SW480 (cell line): ENCODE measurements at regions not wholly inside any gene's neighbourhood (a gene's known extent, or its start where the extent isn't known, plus 50 kb on each side); places are given as distances from the start of the nearest gene placed in this dataset.
A peak's percentile ranks its signal among the peaks of the same experiment; 100 is the strongest.

ENCODE experiments used
- DNase-seq: peaks from one replicate; pipeline ENCODE4 v3.0.0-alpha.2; 2016; ENCODE audit warnings: low spot score

DNA sequence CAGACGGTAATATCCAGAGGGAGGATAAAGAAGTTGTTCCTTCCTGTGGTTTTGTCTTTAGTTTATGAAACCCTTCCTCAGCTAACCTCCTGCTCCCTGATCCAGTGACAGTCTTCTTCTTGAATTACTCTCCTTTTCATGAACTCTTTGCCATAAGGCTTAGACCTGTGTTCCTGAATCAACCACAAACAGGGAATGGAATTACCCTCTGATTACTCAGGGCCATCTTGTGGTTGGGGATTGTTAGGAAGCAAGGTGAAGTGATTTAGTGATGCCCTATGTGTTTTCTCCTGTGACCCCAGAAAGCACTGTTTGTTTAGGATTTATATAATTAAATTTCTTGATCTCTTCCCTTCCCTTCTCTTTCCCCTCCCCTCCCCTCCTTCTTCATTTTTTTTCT is 409.1 kb downstream of the TAF11L14 start:
- peak; percentile 17 for DNase-seq

- DNase-seq, result no peak
Observed at GRCh38 chr5:18048449-18048848, 414.2 kb downstream of the TAF11L14 start.

DNA sequence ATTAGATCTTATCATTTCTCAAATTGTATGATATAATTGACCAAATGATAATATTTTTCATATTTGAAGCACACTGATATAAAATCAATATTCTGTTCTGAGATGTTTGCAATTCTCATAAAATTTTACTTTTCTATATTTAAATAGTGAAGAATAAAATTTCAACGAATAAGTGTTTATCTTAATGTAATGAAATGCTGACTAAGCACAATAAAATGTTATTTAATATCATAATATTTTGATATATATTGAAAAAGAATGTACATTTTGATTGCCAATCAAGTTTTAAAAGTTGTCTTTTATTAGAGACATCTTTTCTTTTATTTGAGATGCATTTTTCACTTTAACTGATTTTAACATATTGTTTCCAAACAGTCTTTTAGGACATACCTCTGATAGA is 416.1 kb downstream of the TAF11L14 start:
- no peak for DNase-seq

DNA sequence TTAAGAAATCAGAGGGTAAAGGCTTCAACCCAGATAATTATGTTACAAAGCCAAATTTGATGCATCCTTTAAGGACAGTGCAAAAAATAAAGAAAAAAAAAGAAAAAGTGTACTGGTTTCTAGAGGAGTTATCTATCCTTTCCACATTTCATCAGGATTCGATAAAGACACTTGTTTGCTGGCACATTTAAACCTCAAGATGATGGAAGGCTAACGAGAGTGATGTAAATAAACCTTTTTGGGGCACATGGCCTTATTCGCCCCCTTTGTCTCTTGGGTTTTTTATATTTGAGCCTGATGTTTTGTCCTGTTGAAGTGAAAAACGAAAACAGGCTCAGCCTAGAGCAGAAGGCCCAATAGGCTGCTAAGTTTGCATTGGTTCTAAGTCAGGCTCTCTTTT is 416.5 kb downstream of the TAF11L14 start:
- DNase-seq, result no peak

DNA sequence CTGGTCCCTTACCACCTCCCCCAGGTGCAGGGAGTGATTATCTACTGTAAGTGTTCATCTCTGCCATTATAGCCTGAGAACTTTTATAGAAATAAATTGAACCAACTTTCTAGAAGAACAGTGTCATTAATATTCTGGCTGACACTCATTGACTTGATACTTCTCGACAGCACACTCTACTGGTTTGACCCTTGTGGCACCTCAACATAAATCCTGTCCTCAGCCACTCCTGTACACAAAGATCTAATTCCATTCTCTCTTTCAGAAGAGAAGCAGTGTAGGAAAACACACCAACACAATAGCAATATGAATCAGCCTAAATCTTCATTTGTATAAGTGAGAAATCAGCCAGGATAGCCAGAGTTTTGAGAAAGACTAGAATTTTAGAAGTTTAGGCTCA is 417.7 kb downstream of the TAF11L14 start:
- no peak for DNase-seq

- no peak for DNase-seq
Observed at GRCh38 chr5:18052569-18052968, 418.3 kb downstream of the TAF11L14 start.

GRCh38 chr5:18057725-18058124 is 423.5 kb downstream of the TAF11L14 start:
- no peak for DNase-seq

DNA sequence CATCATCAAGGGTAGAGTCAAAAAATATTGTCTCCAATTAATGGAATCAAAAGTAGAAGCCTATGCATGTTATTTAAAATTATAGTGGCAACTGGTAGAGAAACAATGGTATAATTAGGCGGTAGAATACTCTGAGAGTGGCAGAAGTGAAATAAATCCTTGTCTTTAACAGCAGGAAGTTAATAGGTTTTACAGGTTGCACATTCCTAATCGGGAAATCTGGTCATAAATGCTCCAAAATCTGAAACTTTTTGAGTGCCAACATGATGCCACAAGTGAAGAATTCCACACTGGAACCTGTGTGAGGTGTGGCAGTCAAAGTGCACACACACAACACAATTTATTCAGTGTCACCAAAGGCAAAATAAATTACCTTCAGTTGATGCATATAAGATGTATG is 433.4 kb downstream of the TAF11L14 start:
- no peak for DNase-seq

DNA sequence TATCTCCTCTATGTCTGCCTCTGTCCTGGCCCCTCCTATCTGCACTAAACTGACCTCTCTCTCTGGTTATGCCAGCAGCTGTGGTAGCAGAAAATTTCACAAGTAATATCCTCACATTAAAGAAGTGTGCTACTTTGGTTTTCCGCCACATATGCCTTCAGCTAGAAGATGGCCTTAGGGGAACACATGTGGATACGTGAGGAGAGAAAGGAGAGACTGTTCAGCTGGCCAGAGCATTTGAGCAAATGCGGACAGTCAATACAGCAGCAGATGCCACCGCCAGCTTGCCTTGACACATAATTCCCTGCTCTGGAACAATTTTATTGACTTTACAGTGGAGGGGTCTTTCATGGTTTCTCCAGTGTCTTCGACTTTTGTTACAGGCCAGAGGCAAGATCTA is 434.6 kb downstream of the TAF11L14 start:
- no peak for DNase-seq

DNA sequence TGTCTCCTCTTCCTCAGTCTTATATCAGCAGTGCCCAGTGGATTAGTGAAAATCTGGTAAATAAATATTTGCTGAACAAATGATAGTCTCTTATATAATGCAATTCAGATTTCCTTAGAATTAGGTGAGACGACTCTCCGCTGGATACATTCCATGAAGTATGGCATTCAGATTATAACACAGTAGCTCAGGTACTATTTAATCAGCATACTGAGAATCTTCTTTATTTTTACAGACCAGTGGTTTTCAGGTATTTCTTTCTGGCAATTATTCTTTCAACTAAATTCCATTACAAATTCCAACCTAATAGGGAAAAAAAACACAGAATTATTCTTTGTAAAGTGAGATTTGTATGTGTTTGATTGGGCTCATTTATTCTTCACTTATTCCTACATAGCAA is 435.5 kb downstream of the TAF11L14 start:
- DNase-seq, result no peak

GRCh38 chr5:18072600-18072999 is 438.3 kb downstream of the TAF11L14 start:
- no peak for DNase-seq

- DNase-seq, result no peak
Observed at GRCh38 chr5:18074961-18075360, 440.7 kb downstream of the TAF11L14 start.

DNA sequence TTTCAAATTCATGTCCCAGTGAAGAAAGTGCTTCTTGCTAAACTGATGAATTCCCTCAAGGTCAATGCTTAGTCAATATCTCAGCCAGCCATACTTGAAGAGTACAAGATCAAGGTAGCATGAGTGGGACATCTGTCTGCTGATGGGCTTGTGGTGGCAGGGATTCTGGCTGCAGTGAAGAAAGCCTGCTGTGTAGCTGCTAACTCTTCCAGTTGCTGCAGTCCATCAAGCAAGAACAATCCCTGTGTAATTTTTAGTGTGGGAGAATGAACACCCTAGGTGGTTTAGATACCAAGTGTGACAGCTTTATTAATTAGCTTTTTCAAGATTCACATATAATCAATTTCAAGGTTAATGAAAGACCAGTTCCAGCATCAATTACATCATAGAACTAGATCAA is 443.9 kb downstream of the TAF11L14 start:
- no peak for DNase-seq

DNA sequence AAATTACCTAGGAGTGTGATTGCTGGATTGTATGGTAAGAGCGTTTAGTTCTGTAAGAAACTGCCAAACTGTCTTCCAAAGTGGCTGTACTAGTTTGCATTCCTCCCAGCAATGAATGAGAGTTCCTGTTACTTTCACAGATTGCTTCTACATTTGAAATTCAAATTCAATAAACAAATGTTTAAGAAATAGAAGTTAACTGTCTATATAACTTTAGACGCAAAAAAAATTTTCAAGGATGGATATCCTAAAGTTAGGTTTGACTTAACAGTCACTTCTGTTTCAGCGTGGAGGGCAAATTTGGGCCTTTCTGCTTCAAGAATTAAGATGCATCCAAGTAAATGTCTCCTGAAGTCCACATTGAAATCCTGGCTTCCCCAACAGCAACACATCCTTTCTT is 445.6 kb downstream of the TAF11L14 start:
- DNase-seq, result no peak

GRCh38 chr5:18088020-18088579 is 453.8 kb downstream of the TAF11L14 start:
- no peak for DNase-seq

GRCh38 chr5:18090177-18090576 is 455.9 kb downstream of the TAF11L14 start:
- no peak for DNase-seq

DNA sequence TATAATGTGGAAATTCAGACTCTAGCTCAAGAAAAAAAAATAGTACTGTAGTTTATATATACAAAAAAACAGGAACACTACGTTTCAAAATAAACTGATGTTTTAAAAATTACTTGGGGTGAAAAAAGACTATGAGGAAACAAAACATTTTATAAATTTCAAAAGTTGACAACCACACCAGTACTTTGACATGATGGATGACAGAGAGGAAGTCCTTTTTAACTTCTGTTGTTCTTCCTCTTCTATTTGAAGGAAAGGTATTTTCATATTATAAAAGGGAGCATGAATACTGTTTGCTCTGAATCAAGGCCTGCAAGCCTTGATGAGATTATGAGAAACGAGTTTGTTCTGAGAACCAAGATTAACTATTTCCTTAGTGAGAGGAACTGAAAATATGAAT is 456.9 kb downstream of the TAF11L14 start:
- no peak for DNase-seq

DNA sequence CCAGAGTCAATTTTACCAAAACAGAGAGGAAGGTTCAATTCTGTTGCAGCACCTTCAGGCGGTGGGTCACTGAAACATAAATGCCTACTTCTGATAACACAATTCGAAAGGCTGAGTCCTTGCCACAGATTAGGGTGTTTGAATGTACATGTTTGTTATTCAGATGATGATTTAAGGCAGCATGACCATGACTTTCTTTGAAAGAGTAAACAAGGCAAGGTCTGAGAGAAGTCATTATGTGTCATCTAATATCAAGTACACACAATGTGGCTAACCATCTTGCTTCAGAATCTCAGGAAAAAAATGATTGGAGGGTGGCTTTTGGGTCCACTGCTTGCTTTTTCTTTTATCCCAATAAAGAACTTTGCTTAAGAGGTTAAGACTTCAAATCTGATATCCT is 457.5 kb downstream of the TAF11L14 start:
- no peak for DNase-seq

DNA sequence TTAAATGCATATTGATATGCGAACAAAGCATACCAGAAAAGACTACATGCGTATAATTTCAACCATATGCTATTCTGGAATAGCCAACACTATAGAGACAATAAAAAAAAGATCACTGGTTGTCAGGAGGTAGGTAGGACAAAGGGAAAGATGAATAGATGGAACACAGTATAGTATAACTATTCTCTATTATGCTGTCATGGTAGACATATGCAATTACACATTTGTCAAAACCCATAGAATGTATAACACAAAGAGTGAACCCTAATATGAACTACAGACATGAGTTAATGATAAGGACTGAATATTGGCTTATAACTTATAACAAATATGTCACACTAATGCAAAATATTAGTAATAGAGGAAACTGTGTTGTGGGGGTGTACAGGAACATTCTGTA is 460.8 kb downstream of the TAF11L14 start:
- DNase-seq, result no peak

DNA sequence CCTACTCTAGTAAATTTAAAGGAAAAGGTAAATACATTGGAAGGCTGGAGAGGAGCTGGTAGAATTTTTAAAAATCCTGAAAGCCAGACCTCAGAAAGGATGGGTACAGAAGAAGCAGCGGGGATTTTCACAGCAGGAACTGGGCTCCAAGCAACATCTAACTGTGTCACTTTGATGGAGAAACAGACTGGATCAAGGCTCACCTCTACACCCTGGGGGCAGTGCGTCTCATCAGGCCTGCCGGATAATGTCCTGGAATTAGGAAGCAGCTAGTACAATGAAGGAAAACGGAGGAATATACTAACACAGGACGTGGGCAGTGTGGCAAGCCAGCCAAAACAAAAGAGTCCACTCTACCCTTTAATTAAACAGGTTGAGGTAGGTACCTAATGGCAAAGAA is 463.6 kb downstream of the TAF11L14 start:
- no peak for DNase-seq

- no peak for DNase-seq
Observed at GRCh38 chr5:18098691-18099090, 464.4 kb downstream of the TAF11L14 start.

DNA sequence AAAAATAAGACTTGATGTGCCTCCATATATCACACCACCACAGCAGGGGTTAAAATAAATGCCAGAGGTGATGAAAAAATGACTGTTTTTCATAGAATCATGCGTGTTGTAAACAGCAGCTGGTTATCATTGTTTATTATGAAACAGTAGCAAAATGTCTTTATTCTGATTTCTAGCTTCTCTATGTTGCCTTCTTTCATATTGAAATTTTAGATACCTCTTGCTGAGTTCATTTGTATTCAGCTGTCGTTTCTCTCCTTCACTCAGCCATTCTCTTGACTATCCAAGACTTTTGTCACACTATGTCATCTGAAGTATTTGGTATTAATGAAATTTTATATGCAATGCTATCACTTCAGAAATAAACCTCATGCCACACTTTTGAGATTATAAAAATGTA is 465.0 kb downstream of the TAF11L14 start:
- no peak for DNase-seq

GRCh38 chr5:18101532-18101931 is 467.3 kb downstream of the TAF11L14 start:
- no peak for DNase-seq

DNA sequence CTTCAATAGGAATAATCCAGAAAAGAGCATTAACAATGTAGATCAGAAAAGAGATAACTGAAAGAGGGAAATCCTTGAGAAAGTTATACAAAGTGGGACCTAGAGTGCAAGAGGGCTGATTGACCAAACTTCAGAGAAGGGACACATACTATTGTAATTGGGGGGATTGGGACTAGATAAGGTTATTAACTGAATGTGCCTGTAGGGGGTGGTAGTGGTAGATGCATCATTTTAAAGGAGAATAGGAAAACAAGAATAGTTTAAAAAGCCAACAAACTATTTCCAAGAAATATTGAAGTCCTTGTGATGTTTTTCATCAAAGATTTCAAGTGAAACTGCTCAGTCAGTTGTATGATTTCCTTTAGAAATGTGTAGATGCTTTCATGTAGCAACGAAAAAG is 468.5 kb downstream of the TAF11L14 start:
- no peak for DNase-seq

DNA sequence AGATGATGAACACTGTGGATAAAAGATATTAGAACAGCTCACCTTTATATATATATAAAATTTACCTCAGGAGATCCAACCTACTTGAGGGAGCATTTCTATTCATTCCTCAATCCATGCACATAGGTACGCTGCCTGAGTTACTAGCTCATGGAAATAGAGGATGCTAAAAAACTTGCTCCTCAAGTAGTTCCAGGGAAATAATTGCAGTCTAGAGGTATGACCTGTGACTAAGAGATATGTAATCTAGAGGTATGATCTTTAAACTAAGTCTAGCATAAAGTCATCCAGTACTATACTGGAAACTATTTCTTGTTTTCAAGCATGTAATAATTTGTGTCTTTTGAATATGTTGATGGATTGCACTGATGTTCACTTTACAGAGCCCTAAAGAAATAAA is 471.2 kb downstream of the TAF11L14 start:
- no peak for DNase-seq
